ENCODE measurements at regions not wholly inside any gene's neighbourhood (a gene's known extent, or its start where the extent isn't known, plus 50 kb on each side); places are given as distances from the start of the nearest gene placed in this dataset.

GRCh38 chr6:139643986-139644385, 269.5 kb upstream of the CITED2 start:
- DNase-seq (ENCODE audit: low spot score): no peak
- in situ Hi-C loops (cut with MboI; ENCODE audit: low sequenced_read_pairs, unreplicated experiment): no loop called here
- TF ChIP-seq, protein P1, sequence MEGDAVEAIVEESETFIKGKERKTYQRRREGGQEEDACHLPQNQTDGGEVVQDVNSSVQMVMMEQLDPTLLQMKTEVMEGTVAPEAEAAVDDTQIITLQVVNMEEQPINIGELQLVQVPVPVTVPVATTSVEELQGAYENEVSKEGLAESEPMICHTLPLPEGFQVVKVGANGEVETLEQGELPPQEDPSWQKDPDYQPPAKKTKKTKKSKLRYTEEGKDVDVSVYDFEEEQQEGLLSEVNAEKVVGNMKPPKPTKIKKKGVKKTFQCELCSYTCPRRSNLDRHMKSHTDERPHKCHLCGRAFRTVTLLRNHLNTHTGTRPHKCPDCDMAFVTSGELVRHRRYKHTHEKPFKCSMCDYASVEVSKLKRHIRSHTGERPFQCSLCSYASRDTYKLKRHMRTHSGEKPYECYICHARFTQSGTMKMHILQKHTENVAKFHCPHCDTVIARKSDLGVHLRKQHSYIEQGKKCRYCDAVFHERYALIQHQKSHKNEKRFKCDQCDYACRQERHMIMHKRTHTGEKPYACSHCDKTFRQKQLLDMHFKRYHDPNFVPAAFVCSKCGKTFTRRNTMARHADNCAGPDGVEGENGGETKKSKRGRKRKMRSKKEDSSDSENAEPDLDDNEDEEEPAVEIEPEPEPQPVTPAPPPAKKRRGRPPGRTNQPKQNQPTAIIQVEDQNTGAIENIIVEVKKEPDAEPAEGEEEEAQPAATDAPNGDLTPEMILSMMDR (IDR thresholded peaks at IDR 0.05; ENCODE audit: borderline replicate concordance, control extremely low read depth, extremely low read depth, insufficient read depth, missing control alignments): no peak

DNA sequence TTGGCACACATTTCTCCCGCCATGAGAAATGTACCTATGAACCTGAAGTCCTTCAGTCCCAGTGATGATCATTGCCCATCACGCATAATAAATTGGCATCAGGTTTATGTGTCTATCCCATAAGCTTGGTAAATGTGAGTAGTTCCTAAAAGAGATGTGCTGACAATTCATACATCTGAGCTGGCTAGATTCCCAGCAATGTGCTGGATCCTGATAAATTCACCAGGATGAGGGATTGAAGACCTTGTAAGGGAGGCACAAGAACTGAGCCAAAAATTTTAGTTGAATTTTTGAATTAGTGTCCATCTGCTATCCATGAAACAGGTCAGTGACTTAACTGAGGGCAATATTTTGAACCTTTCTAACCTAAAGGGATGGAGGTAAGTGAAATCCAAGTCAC, 267.9 kb upstream of the CITED2 start:
- in situ Hi-C loops (cut with MboI; ENCODE audit: low sequenced_read_pairs, unreplicated experiment): no loop called here
- TF ChIP-seq, protein P1 (IDR thresholded peaks at IDR 0.05; ENCODE audit: borderline replicate concordance, control extremely low read depth, extremely low read depth, insufficient read depth, missing control alignments): no peak

GRCh38 chr6:139641376-139641775, 266.9 kb upstream of the CITED2 start:
- TF ChIP-seq, protein P1 (IDR thresholded peaks at IDR 0.05; ENCODE audit: borderline replicate concordance, control extremely low read depth, extremely low read depth, insufficient read depth, missing control alignments): no peak
- no peak for DNase-seq (ENCODE audit: low spot score)
- in situ Hi-C loops (cut with MboI; ENCODE audit: low sequenced_read_pairs, unreplicated experiment): no loop called here

More for the DNA sequence above, 267.9 kb upstream of the CITED2 start:
- no peak for DNase-seq (ENCODE audit: low spot score)

- in situ Hi-C loops (cut with MboI; ENCODE audit: low sequenced_read_pairs, unreplicated experiment): no loop called here
- no peak for DNase-seq (ENCODE audit: low spot score)
- TF ChIP-seq, protein P1 (IDR thresholded peaks at IDR 0.05; ENCODE audit: borderline replicate concordance, control extremely low read depth, extremely low read depth, insufficient read depth, missing control alignments): no peak
Measured at GRCh38 chr6:139640921-139641320, 266.5 kb upstream of the CITED2 start.

DNA sequence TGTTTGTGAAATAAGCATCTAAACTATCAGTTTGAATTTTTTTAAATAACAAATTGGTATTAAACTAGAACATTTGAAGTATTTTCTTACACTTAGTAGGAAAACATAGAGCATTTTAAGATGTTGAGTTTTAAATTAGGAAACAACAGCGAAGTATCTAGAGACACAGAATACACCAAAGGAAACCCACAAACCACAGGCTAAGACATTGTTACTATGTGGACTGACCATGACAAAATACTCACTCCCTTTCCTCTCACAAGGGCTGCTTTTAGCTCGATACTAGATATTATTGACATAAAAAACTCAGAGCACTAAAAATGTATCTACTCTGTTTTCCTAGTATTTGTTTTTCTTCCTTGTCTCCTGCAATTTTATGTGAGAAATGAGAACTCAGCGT, 266.0 kb upstream of the CITED2 start:
- in situ Hi-C loops (cut with MboI; ENCODE audit: low sequenced_read_pairs, unreplicated experiment): no loop called here
- DNase-seq (ENCODE audit: low spot score): peak; percentile 42
- TF ChIP-seq, protein P1 (IDR thresholded peaks at IDR 0.05; ENCODE audit: borderline replicate concordance, control extremely low read depth, extremely low read depth, insufficient read depth, missing control alignments): no peak

- TF ChIP-seq, protein P1 (IDR thresholded peaks at IDR 0.05; ENCODE audit: borderline replicate concordance, control extremely low read depth, extremely low read depth, insufficient read depth, missing control alignments): no peak
- in situ Hi-C loops (cut with MboI; ENCODE audit: low sequenced_read_pairs, unreplicated experiment): no loop called here
- DNase-seq (ENCODE audit: low spot score): no peak
Measured at GRCh38 chr6:139639507-139639906, 265.1 kb upstream of the CITED2 start.
